Upper lobe of left lung (tissue), 4 donors: ENCODE measurements at regions not wholly inside any gene's neighbourhood (a gene's known extent, or its start where the extent isn't known, plus 50 kb on each side); places are given as distances from the start of the nearest gene placed in this dataset.

Source experiments
- CTCF ChIP-seq, 6 experiments: fragments of 450-650 bp in 4 of 6; fragments of 200-600 bp in 2 of 6; sonication (generic) in 2 of 6; IDR thresholded peaks; one replicate each; pipeline ENCODE4 v1.5.1; 2016 to 2019; ENCODE audit warnings: antibody characterized with exemption in 6 of 6
- POLR2A ChIP-seq, 4 donors: fragments of 450-650 bp; IDR thresholded peaks; one replicate each; pipeline ENCODE4 v1.5.1; 2016 to 2017; ENCODE audit warnings: antibody characterized with exemption in 4 of 4, mild to moderate bottlenecking in 2 of 4
- POLR2AphosphoS5 ChIP-seq, 2 donors: sonication (generic); formaldehyde crosslinking; IDR thresholded peaks; one replicate each; pipeline ENCODE4 v1.5.1; 2017; ENCODE audit warnings: antibody characterized with exemption in 2 of 2

- TF ChIP-seq POLR2A (IDR thresholded peaks at IDR 0.05) (no peak), CTCF (IDR thresholded peaks at IDR 0.05) (no peak), POLR2AphosphoS5 (IDR thresholded peaks at IDR 0.05) (no peak)
Observed at GRCh38 chr2:14127765-14128164, 504.8 kb upstream of the LRATD1 start.
